ENCODE measurements at regions not wholly inside any gene's neighbourhood (a gene's known extent, or its start where the extent isn't known, plus 50 kb on each side); places are given as distances from the start of the nearest gene placed in this dataset.
"Not testable (repeated sequence)": the region's sequence is repeated elsewhere in the genome, so short reads cannot be mapped to it uniquely, and the experiment has no call there.

DNA sequence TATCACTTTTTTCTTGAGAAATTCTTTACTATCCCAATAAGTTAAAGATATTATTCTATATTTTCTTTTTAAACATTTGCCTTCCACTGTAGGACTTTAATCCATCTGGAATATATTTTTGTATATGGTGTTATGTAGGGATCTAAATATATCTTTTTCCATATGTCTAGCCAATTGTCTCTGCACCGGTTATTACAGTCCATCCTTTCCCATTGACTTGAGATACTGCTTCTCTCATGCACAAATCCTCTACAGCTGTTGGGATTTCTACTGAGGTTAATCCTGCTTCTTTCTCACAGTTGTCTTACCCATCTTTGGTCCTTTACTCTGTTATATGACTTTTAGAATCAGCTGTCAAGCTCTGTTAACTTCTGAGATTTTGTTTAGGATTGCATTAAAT, 483.8 kb upstream of the CDH4 start:
- no peaks in the 10 kb centered on the region for H3K4me1 Mint-ChIP-seq
- H3K27me3 Mint-ChIP-seq = peaks cover 9% of the 10 kb centered on the region
- ATAC-seq (replicated peaks; ENCODE audit: extremely low read depth, poor library complexity, severe bottlenecking) (no peak), DNase-seq (ENCODE audit: low spot score in 2 of 2) (no peak)
- H3K36me3 Mint-ChIP-seq (ENCODE audit: insufficient read depth) = no peaks in the 10 kb centered on the region
- H3K27ac Mint-ChIP-seq (ENCODE audit: low read depth) = no peak overlapping the region
- H3K4me3 Mint-ChIP-seq = no peak overlapping the region
- no peaks in the 10 kb centered on the region for H3K9me3 Mint-ChIP-seq

DNA sequence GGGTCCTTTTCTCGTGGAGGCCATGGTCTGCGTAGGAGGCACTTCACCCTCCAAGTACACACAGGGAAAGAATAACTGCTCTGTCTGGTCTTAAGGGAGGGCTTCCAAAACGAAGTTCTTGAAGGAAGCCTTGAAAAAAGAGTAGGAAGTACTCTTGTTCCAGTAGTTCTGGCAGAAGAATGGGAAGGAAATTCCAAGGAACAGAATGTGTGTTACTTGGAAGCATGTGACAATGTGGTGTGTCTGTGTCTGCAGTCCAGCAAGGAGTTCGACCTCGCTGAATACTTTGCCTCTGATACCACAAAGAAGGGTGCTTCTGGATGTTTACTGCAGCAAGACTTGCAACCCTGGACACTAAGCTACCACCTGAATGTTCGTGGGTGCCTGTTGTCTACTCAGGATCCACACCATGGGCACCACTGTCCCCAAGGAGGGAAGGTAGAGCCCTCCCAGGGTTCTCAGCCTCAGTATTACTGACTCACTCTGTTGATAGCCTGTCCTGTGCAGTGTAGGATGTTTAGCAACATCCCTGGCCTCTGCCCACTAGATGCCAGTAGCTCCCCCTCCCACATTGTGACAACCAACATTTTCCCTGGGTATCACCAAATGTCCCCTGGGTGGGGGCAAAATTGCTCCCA, 471.6 kb upstream of the CDH4 start:
- Mint-ChIP-seq H3K27me3 (peaks cover 12% of the 10 kb centered on the region), H3K9me3 (no peaks in the 10 kb centered on the region), H3K36me3 (ENCODE audit: insufficient read depth) (no peaks in the 10 kb centered on the region), H3K4me3 (no peak overlapping the region), H3K27ac (ENCODE audit: low read depth) (no peak overlapping the region), H3K4me1 (no peaks in the 10 kb centered on the region)
- ATAC-seq (replicated peaks; ENCODE audit: extremely low read depth, poor library complexity, severe bottlenecking) (no peak), DNase-seq (ENCODE audit: low spot score in 2 of 2) (no peak)

DNA sequence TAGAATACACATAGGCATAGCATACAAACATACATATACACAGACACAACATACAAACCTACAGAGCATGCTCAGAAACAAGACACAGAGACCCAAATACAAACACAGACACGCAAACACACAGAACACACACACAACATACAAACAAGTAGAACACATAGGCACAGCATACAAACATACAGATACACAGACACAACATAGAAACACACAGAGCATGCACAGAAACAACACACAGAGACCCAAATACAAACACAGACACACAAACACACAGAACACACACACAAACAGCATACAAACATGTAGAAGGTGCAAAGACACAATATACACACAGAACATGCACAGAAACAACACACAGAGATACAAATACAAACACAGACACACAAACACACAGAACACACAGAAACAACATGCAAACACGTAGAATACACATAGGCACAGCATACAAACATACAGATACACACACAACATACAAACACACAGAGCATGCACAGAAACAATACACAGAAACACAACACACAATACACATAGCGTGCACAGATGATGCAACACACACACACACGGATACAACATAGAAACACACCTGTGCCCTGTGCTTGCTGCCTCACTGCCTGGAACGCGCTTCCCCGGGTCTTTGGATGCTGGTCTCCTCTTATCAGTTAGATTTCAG, 469.0 kb upstream of the CDH4 start:
- DNase-seq (ENCODE audit: low spot score in 2 of 2) (no peak), ATAC-seq (replicated peaks; ENCODE audit: extremely low read depth, poor library complexity, severe bottlenecking) (no peak)
- no peak overlapping the region for H3K4me3 Mint-ChIP-seq
- no peaks in the 10 kb centered on the region for H3K4me1 Mint-ChIP-seq
- no peaks in the 10 kb centered on the region for H3K36me3 Mint-ChIP-seq (ENCODE audit: insufficient read depth)
- no peak overlapping the region for H3K27ac Mint-ChIP-seq (ENCODE audit: low read depth)
- H3K9me3 Mint-ChIP-seq = no peaks in the 10 kb centered on the region
- H3K27me3 Mint-ChIP-seq = no peaks in the 10 kb centered on the region

DNA sequence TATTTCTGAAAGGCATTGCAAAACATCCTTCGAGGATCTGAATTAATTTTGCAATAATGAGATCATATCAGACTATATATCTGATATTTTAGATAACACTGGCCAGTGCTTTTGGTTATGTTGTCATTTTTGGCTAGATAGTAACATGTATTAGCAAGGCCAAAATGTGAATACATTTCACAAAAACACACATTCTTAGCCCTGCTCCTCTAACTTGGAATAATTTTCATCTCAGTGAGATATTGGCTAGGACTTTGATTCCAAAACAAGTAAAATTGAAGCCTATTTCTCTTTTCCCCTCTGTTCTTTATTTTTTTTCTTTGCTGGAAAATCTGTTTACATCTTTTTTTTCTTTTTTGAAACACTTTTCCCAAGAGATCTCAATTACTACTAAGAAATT, 466.8 kb upstream of the CDH4 start:
- Mint-ChIP-seq H3K27me3 (no peaks in the 10 kb centered on the region), H3K27ac (ENCODE audit: low read depth) (no peak overlapping the region), H3K4me1 (no peaks in the 10 kb centered on the region), H3K4me3 (no peak overlapping the region), H3K9me3 (no peaks in the 10 kb centered on the region), H3K36me3 (ENCODE audit: insufficient read depth) (no peaks in the 10 kb centered on the region)
- no peak for DNase-seq (ENCODE audit: low spot score in 2 of 2)
- no peak for ATAC-seq (replicated peaks; ENCODE audit: extremely low read depth, poor library complexity, severe bottlenecking)

DNA sequence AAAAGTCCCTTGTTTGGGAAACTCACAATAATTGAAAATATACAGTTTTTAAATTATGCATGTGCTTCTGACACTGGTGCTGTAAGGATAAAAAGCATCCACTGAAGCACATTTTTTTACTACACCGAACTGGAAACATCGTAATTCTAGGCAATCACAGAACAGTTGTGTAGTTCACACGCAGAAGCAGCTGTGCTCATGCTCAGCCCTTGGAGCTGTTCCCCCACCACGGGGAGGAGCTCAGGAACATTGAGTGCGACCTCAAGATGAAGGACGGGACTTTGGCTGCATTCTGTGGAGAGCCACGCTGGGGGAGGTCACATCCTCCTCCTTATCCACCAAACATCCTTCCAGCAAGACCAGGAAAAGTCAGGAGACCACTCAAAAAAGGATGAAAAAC, 466.3 kb upstream of the CDH4 start:
- Mint-ChIP-seq H3K4me3 (no peak overlapping the region), H3K4me1 (no peaks in the 10 kb centered on the region), H3K9me3 (no peaks in the 10 kb centered on the region), H3K27me3 (no peaks in the 10 kb centered on the region), H3K36me3 (ENCODE audit: insufficient read depth) (no peaks in the 10 kb centered on the region), H3K27ac (ENCODE audit: low read depth) (no peak overlapping the region)
- no peak for ATAC-seq (replicated peaks; ENCODE audit: extremely low read depth, poor library complexity, severe bottlenecking)
- DNase-seq (ENCODE audit: low spot score in 2 of 2) = no peak

DNA sequence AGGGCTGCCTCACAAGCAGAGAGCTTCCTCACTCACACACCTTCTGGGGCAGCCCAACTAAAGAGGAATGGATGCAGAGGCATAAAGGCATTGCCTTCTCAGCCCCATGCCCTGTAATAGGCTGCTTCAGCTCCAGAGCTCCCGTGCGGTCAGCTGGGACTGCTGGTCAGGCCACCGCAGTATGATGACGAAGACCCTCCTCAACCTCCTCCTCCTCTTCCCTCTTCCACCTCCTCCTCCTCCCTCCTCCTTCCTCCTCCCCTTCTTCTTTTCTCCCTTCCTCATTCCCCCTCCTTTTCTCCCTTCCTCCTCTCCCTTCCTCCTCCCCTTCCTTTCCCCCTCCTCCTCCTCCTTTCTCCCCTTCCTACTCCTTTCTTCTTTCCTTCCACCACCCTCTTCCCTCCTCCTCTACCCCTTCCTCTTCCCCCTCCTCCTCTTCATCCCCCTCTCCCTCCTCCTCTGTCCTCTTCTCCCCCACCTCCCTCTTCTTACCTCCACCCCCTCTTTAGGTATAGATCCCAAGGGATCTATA, 465.3 kb upstream of the CDH4 start:
- no peaks in the 10 kb centered on the region for H3K36me3 Mint-ChIP-seq (ENCODE audit: insufficient read depth)
- DNase-seq (ENCODE audit: low spot score in 2 of 2) = no peak
- H3K4me1 Mint-ChIP-seq = no peaks in the 10 kb centered on the region
- no peak for ATAC-seq (replicated peaks; ENCODE audit: extremely low read depth, poor library complexity, severe bottlenecking)
- H3K9me3 Mint-ChIP-seq = no peaks in the 10 kb centered on the region
- H3K4me3 Mint-ChIP-seq = no peak overlapping the region
- H3K27ac Mint-ChIP-seq (ENCODE audit: low read depth) = no peak overlapping the region
- no peaks in the 10 kb centered on the region for H3K27me3 Mint-ChIP-seq

DNA sequence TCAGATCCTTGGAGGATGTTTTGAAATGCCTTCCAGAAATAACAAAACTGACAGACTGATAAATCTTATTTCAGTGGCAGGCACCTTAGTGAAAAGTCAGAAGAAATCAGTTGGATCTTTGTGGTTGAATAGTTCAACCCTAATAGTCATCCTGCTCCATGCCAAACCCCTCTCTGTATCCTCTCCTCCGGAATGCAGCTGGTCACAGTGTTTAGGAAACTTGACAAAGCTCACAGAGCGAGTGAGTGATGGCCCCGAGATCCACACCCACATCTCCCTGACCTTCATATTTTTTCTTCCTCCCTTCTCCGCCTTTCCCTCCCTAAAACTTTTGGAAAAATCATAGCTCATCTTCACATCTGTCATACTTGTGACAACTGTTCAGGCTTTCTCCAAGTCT, 464.8 kb upstream of the CDH4 start:
- H3K4me1 Mint-ChIP-seq = no peaks in the 10 kb centered on the region
- H3K9me3 Mint-ChIP-seq = no peaks in the 10 kb centered on the region
- no peaks in the 10 kb centered on the region for H3K27me3 Mint-ChIP-seq
- no peak overlapping the region for H3K27ac Mint-ChIP-seq (ENCODE audit: low read depth)
- no peak overlapping the region for H3K4me3 Mint-ChIP-seq
- no peaks in the 10 kb centered on the region for H3K36me3 Mint-ChIP-seq (ENCODE audit: insufficient read depth)
- DNase-seq (ENCODE audit: low spot score in 2 of 2) (no peak), ATAC-seq (replicated peaks; ENCODE audit: extremely low read depth, poor library complexity, severe bottlenecking) (no peak)

DNA sequence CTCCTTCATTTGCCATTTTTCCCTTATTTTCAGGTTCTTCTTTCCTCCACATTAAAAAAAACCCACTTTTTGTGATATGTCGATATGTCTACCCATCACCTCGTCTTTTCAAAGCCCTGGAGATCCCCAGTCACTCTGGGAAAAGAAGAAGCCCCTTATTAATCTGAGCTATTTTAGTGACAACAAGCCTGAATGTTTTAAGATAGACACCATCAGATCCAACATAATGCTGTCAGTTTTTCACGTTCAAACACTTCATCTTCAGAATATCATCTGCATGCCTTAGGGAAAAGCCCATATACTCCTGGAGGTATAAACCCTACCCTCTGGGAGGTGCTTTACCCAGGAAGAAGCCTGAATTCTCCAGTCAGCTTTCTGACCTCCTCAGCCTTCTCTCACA, 464.0 kb upstream of the CDH4 start:
- H3K4me3 Mint-ChIP-seq = no peak overlapping the region
- H3K27ac Mint-ChIP-seq (ENCODE audit: low read depth) = no peak overlapping the region
- DNase-seq (ENCODE audit: low spot score in 2 of 2) = no peak
- no peaks in the 10 kb centered on the region for H3K4me1 Mint-ChIP-seq
- no peaks in the 10 kb centered on the region for H3K27me3 Mint-ChIP-seq
- no peaks in the 10 kb centered on the region for H3K36me3 Mint-ChIP-seq (ENCODE audit: insufficient read depth)
- no peaks in the 10 kb centered on the region for H3K9me3 Mint-ChIP-seq
- ATAC-seq (replicated peaks; ENCODE audit: extremely low read depth, poor library complexity, severe bottlenecking) = no peak

DNA sequence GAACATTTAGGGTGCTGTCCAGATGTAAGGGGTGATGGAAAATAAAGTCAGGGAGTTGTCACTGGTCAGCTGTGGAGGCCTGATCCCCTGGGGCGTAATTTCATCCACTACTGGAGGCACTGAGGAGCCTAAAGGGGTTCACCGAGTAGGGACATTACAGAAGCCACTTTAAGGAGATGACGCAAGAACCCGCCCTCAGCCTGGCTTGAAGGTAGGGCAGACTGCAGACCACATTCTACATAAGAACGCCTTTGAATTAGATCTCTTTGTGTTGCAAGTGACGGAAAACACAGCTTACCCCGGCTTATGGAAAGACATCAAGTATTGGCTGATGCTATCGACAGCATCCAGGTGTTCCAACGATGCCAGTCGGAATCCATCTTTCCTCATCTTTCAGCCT, 462.7 kb upstream of the CDH4 start:
- Mint-ChIP-seq H3K4me1 (no peaks in the 10 kb centered on the region), H3K36me3 (ENCODE audit: insufficient read depth) (no peaks in the 10 kb centered on the region), H3K27me3 (no peaks in the 10 kb centered on the region), H3K27ac (ENCODE audit: low read depth) (no peak overlapping the region), H3K4me3 (no peak overlapping the region), H3K9me3 (no peaks in the 10 kb centered on the region)
- DNase-seq (ENCODE audit: low spot score in 2 of 2) (no peak), ATAC-seq (replicated peaks; ENCODE audit: extremely low read depth, poor library complexity, severe bottlenecking) (no peak)

DNA sequence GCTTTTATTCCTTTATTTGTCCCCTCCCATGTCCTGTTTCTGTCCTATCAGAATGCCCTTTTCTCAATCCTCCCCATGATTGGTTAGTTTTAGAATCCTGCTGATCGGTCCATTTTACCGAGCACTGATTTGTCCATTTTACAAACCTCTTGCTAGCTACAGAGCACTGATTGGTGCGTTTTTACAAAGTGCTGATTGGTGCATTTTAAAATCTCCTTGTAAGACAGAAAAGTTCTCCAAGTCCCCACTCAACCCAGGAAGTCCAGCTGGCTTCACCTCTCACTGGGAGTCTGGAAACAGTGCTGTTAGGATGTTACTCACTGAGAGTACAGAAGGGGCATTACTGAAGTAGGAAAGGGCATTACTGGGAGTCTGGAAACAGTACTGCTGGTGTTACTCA, 461.7 kb upstream of the CDH4 start:
- DNase-seq (ENCODE audit: low spot score in 2 of 2); ATAC-seq (replicated peaks; ENCODE audit: extremely low read depth, poor library complexity, severe bottlenecking); H3K9me3 Mint-ChIP-seq; H3K27ac Mint-ChIP-seq (ENCODE audit: low read depth); H3K4me1 Mint-ChIP-seq; H3K36me3 Mint-ChIP-seq (ENCODE audit: insufficient read depth); H3K4me3 Mint-ChIP-seq; H3K27me3 Mint-ChIP-seq: not testable (repeated sequence)

DNA sequence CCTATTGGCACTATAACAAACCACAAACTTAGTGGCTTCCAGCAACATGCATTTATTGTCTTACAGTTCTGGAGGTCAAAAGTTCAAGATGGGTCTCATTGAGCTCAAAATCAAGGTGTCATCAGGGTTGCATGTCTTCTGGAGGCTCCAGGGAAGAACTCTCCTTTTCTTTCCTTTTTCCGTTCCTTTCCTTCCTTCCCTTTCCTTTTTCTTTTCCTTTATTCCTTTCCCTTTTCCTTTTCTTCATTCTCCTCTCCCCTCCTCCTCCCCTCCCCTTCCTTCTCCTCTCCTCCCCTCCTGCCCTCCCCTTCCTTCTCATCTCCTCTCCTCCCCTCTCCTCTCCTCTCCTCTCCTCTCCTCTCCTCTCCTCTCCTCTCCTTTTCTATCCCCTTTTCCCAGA, 460.2 kb upstream of the CDH4 start:
- no peaks in the 10 kb centered on the region for H3K36me3 Mint-ChIP-seq (ENCODE audit: insufficient read depth)
- no peak for ATAC-seq (replicated peaks; ENCODE audit: extremely low read depth, poor library complexity, severe bottlenecking)

DNA sequence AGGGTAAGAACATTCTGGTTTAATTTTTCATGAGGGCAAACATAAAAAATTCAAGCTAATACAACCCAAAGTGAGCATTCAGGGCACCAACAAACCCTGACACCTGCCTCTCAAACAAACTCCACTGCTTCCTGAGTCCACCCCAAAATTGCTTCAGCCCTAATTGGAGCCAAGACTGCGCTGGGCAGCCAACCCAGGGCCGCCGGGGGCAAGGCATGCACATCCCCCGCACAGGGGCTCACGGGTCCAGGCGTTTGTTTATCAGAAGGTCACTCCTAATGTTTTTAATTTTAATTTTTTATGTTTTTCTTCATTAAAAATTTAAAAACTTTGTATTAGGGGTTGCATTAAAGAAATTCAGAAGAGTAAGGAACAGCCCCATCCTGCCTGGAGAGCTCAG, 459.1 kb upstream of the CDH4 start:
- Mint-ChIP-seq H3K27me3 (peaks cover 6% of the 10 kb centered on the region), H3K4me1 (no peaks in the 10 kb centered on the region), H3K4me3 (no peak overlapping the region), H3K9me3 (peaks cover 5% of the 10 kb centered on the region), H3K36me3 (ENCODE audit: insufficient read depth) (peaks cover 2% of the 10 kb centered on the region), H3K27ac (ENCODE audit: low read depth) (no peak overlapping the region)
- ATAC-seq (replicated peaks; ENCODE audit: extremely low read depth, poor library complexity, severe bottlenecking) (no peak), DNase-seq (ENCODE audit: low spot score in 2 of 2) (no peak)

More for the DNA sequence above, 460.2 kb upstream of the CDH4 start:
- no peaks in the 10 kb centered on the region for H3K9me3 Mint-ChIP-seq
- H3K4me1 Mint-ChIP-seq = no peaks in the 10 kb centered on the region
- H3K4me3 Mint-ChIP-seq = no peak overlapping the region
- H3K27ac Mint-ChIP-seq (ENCODE audit: low read depth) = no peak overlapping the region
- DNase-seq (ENCODE audit: low spot score in 2 of 2) = no peak
- H3K27me3 Mint-ChIP-seq = no peaks in the 10 kb centered on the region

DNA sequence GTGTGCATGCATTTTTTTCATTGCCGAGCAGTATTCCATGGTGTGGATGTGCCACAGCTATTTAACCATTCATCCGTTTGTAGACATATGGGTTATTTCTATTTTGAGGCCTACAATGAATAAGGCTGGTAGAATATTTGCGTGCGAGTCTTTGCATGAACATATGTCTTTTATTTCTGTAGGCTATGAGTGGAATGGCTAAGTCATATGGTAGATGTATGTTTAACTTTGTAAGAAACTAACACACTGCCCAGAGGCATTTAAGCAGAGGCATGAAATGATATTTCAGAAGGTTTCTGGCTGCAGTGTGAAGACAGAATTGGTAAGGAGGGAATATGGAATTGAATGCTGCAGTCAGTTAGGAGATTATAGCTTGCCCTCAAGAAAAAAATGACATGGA, 457.4 kb upstream of the CDH4 start:
- DNase-seq (ENCODE audit: low spot score in 2 of 2) (no peak), ATAC-seq (replicated peaks; ENCODE audit: extremely low read depth, poor library complexity, severe bottlenecking) (no peak)
- H3K4me3 Mint-ChIP-seq = no peak overlapping the region
- peaks cover 2% of the 10 kb centered on the region for H3K36me3 Mint-ChIP-seq (ENCODE audit: insufficient read depth)
- peaks cover 5% of the 10 kb centered on the region for H3K9me3 Mint-ChIP-seq
- no peaks in the 10 kb centered on the region for H3K4me1 Mint-ChIP-seq
- peaks cover 9% of the 10 kb centered on the region for H3K27me3 Mint-ChIP-seq
- no peak overlapping the region for H3K27ac Mint-ChIP-seq (ENCODE audit: low read depth)
